HG02840 (cell line): ENCODE measurements at regions not wholly inside any gene's neighbourhood (a gene's known extent, or its start where the extent isn't known, plus 50 kb on each side); places are given as distances from the start of the nearest gene placed in this dataset.
"Not testable (repeated sequence)": the region's sequence is repeated elsewhere in the genome, so short reads cannot be mapped to it uniquely, and the experiment has no call there.

Experiments
- ATAC-seq: cut with Tn5 transposase; IDR thresholded peaks from one replicate; pipeline ENCODE4 v1.9.1; 2021; ENCODE audit warnings: mild to moderate bottlenecking, moderate library complexity, moderate number of reproducible peaks; ENCODE audit not compliant: unreplicated experiment, low FRiP score

DNA sequence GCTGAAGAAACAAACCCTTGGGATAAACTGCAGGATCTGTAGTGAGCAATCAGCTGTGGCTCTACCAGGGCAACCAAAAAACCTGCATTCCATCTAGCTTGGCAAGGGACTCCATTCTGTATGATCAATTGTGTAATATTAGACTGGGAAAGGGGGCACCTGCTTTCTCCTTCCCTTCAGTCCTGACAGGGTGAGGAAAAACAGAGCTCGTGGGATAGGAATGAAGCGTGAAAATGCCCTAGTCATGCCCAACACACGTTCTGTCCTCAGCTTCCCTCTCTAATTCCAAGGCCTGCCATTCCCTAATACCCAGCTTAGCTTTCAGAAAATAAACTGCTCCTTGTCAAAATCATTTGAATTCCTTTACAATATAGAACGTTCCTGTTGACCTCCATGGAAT, 442.3 kb downstream of the PLPP3 start:
- no peak for ATAC-seq

DNA sequence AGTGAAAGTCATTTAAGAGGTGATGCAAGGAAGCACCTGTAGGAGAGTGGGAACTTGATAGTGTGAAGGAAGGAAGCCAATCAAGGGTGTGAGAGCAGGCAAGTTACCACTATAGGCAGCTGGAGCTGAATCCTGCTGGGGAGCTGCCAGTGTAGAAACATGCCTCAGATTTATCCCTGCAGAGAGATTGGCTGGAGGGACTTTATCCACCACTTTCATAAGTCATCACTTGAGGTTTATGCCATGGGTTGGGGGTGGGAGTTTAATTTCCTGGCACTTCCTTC, 443.6 kb downstream of the PLPP3 start:
- no peak for ATAC-seq

DNA sequence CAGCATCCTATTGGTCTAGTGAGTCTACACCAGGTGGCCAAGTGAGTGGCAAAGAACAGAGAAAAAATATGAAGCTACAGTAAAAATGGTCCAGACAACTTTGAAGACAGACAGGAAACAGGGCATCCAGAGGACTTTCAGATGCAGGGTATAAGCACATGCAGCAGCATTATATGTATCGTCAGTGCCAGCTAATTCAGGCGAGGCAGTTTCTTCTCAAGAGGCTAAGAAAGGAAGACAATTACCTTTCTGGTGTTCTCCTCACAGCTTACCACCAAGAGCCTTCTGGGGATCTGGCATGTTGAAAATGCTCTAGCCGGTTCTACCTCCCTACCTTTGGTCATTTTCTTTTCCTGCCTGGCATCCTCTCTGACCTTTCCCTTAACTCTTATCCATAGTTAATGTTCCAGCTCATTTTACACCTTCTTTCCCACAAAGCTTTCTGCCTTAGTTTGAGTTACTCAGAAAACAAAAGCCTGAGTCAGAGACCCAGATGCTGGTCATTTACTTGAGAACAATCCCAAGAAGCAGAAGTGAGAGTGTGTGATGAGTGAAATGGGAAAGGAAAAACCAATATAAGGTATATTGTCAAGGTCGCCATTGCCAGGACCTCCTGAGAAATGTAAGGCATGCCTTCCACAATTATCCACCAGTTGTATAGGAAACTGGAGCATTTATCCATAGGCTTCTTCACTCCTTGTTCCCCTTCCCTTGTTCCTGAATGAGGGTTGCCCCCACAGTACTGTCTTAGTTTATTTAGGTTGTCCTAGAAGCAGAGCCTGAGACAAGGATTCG, 444.1 kb downstream of the PLPP3 start:
- no peak for ATAC-seq

DNA sequence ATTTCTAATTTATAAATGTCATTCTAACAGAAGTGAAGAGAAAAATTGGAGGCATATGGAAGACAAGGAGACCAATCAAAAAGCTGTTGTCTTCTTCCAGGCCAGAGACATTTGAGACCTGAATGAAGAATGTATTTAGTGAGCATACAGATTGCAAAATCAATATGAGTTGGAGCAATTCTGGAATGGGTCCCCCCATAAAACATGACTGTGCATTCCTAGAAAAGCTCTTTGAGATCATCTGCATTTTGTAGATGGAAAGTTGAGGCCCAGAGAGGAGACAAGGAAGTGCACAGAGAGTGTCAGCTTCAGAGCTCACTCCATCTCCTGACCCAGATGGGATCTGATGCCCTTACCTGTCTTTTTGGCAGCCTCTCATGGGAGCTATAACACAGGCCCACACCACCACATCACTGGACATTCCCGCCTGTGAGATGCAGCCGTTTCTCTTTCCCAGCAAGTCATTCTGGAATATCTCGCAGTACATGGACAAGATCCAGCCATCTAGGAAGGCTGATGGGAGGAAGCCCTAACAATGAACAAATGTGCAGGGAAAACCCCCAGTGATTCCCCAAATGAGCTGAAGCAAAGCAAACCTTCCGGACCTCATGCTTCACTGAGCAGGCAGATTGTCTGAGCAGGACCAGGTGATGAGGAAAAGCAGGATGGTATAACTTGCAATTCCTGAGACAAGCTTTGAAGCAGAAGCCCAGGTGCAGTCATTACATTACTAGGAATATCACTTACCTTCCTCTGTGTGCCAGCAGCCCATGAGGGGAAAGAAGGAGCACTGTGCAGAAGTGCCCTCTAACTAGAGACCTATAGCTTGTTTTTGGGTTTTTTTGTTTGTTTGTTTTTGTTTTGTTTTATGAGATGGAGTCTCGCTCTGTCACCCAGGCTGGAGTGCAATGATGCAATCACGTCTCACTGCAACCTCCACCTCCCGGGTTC, 445.6 kb downstream of the PLPP3 start:
- ATAC-seq = no peak

DNA sequence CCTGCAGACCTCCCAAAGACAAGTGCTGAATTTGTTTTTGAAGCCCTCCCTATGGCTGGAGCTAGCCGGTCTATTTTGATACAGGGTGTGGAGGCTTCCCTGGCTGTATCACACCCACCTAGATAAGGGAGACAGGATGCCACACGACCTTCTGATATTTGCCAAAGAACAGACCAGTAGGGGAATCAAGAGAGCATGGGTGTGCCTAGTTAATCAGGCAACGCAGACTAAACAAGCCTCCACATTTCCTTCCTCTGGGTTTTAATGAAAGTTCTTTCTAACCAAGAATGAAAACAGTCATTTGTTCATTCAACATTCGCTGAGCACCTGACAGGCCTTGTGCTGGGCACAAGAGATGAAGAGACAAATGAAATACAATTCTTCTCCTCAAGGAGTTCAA, 446.8 kb downstream of the PLPP3 start:
- ATAC-seq = no peak

DNA sequence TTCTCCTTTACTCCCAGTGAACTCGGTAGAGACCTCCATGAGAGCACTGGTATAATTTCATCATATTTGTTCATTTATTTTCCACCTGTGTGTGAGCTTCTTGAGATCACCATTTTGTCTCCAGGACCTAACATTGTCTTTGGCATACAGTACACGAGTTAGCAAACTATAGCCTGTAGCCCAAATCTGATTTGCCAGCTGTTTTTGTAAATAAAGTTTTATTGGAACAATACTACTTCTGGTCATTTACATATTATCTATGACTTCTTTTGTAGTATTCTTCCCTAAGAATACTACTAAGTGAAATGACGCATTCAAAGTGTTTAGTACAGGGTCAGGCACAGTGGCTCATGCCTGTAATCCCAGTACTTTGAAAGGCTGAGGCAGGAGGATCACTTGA, 449.5 kb downstream of the PLPP3 start:
- ATAC-seq = no peak

DNA sequence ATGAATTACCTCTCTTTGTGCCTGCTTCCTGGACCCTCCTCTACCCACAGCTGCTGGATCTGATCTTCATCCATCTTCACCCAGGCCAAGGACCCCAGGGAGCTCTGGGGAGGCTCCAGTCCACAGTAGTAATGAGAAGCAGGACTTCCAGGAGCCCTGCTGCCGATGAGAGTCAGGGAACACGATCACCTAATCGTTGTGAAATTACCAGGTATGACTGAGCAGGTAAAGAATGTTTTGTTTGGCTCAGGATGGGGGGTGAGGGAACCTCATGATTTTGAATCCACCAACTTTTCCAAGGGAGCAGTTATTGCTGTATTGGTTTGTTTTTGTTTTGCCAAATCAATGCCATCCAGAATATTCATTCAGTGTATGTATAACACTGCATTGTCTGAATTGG, 454.0 kb downstream of the PLPP3 start:
- no peak for ATAC-seq

DNA sequence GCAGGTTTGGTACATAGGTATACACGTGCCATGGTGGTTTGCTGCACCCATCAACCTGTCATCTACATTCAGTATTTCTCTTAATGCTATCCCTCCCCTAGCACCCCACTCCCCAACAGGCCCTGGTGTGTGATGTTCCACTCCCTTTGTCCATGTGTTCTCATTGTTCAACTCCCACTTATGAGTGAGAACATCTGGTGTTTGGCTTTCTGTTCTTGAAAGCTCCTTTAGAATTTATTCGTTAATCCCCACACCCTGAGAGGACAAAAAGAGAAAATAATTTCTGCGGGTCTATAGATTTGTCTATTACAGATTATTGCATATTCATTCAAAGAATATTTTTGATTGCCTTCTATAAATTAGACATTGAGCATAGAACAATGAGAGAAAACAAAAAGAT, 455.5 kb downstream of the PLPP3 start:
- ATAC-seq = no peak

DNA sequence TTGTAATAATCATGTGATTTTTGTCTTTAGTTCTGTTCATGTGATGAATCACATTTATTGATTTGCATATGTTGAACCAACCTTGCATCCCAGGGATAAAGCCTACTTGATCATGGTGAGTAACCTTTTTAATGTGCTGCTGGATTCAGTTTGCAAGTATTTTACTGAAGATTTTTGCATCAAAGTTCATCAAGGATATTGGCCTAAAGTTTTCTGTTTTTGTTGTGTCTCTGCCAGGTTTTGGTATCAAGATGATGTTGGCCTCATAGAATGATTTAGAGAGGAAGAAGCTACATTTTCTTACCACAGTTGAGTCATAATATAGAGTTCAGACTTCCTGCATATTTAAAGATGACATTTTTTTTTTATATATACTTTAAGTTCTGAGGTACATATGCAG, 455.9 kb downstream of the PLPP3 start:
- ATAC-seq = no peak

DNA sequence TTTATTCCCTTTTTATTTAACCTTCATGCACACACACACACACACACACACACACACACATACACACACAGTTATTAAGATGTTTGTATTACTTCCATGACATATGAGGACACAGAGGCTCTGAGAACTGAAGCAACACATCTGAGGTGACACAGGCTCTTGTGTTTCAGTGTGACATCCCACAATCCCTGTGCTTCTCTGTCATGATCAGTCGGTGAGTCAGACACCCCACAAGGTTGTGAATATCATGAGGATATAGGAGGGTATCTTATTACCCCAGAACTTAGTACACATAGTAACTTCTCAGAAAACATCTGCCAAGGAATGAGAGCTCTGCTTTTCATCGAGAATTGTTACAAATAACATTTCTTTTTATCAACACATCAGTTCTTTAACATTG, 459.3 kb downstream of the PLPP3 start:
- no peak for ATAC-seq

DNA sequence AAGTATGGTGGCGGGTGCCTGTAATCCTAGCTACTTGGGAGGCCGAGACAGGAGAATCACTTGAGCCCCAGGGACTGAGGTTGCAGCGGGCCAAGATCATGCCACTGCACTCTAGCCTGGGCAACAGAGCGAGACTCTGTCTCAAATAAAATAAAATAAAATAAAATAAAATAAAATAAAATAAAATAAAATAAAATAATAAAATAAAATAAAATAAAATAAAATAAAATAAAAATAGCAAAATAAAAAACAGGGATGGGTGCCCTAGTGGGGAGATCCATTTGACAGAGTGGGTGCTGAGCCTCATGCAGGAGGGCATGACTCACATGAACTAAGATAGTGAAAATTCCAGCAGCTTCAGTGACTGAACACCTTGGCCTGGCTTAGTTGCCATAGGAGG, 460.7 kb downstream of the PLPP3 start:
- not testable (repeated sequence) for ATAC-seq

DNA sequence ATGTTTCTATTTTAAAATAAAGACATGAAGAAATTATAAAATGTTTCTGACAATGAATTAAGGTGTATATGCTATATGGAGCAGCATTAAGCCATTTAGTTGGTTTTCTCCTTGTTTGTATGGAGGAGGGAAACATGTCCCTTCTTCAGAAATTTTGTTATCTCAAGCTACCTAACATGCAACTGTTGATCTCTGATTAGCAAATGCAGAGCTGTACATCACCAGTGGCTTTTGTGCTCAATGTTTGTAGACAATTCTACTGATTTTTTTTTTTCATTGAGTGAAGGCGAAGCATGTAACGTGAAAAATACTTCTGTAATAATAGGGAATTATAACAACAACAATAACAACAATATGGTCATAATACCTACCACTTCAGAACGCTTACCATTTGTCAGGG, 463.7 kb downstream of the PLPP3 start:
- ATAC-seq = no peak

DNA sequence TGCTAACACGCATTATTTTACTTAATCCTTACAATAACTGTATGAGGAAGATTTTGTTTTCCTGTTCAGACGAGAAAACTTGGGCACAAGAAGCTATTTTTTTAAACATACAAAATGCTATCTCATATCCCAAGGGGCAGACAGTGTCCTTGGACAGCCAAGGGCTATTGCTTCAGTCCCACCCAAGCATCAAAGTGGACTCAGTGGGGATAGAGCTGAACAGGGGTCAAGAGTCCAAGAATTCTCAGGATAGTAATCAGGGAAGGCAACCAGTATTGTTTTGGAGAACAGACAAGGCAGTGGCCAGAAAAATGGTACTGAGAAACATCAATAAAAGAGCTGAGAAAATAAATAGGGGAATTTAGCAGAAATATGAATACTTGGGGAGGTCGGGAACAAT, 465.7 kb downstream of the PLPP3 start:
- no peak for ATAC-seq

DNA sequence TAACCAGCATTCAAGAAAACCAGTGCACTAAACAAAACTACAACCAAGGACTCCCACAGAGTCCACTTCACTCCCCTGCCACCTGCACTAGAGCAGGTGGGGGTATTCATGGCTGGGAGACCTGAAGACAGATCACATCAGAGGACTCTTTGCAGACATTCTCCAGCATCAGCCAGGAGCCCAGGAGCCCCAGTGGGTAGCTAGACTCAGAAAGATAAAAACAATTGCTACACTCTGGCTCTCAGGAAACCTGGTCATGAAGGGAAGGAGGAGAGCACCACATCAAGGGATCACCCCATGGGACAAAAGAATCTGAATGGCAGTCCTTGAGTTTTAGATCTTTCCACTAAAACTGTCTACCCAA, 472.1 kb downstream of the PLPP3 start:
- ATAC-seq = no peak

DNA sequence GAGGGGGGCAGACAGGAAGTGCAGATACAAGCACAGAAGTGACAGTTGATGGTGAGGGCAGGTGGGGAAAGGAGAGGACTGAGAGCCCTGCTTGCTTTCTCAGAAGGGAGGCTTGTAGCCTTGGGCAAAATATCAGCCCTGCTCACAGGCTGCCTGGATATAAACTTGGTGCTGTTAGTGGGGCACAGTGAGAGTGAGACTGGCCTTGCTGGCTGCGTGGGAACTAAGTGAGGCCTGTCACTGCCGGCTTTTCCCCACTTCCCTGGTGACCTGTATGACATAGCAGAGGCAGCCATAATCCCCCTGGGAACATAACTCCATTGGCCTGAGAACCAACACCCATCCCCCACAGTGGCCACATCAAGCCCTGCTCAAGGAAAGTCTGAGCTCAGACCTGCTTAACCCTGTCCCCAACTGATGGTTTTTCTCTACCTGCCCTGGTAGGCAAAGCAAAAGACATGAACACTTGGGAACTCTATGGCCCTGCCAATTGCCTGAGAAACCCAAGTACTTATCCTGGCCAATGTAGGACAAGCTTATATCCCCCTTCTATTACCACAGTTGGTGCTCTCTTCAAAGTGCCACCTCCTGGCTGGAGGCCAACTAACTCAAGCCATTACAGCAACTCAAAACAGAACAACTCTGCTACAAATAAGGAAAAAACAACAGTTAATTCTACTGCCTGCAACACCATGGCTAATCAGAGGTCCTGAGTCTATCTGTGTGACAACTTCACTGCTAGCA, 472.7 kb downstream of the PLPP3 start:
- no peak for ATAC-seq

DNA sequence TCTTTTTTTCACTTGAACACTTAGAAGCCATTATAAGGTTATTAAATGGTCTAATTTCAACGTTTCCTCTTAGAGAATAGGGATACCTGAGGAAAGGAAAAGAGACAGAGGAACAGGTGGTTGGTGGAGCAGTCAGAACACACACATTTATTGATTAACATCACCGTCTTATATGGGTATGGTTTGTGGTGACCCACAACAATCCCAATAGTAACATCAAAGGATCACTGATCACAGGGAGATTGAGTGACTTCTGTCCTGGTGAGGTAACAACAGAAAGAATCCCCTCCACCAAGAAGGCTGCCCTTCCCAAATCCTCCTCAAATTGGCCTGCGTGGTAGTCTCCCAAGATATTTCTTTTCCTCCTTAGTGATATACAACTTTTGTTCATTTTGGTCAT, 474.0 kb downstream of the PLPP3 start:
- ATAC-seq = no peak

DNA sequence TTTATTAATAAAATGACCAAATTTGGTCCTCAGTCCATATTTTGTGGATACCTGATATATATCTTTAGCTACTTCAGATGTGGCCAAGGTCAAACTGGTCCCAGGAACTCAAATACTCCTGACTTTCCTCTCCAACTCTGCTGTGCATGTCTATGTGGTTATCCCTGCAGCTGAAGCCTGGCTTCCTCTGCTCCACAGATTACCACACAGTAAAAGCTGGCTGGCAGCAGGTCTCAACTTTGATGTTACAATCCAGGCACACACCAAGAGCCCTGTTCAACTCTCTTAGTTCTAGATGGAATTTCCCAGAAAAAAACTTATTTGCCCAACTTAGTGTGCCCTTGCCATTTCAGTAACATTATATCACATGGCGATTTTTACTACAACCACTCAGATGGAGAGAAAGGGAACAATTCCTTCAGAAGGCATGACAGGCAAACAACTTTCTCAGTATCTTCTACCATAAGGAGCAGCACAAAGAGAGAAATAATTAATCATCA, 479.5 kb downstream of the PLPP3 start:
- no peak for ATAC-seq

DNA sequence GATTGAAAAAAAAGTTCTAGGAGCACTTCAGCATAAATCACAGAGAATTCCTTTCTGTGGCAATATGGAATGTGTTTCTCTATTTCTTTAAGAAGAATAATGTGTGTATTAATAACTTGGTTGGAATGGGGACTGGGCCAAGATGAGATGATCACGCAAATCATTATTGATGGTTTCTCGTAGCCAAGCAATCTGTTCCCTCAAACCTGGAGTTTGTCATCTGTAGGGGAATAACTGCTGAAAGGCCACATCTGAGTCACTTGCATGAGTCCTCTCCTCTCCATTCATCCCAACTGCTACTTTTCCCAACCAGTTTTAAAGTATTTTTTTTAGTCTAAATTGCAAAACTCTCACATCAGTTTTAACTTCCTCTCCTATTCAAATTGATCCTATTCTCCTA, 480.4 kb downstream of the PLPP3 start:
- no peak for ATAC-seq

DNA sequence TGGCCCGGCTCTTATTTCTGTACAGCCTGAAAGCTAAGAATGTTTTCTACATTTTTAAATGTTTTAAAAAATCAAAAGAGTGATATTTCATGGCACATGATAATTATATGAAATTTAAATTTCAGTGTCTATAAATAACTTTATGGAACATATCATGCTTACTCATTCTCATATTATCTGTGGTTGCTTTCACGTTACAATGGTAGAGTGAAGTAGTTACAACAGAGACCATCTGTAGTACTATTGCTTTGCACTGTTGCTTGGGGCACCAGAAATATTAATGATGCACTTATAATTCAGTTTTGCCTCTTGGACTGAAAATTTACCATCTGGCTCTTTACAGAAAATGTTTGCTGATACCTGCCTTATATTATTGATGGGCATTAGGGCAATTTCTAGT, 481.6 kb downstream of the PLPP3 start:
- no peak for ATAC-seq

DNA sequence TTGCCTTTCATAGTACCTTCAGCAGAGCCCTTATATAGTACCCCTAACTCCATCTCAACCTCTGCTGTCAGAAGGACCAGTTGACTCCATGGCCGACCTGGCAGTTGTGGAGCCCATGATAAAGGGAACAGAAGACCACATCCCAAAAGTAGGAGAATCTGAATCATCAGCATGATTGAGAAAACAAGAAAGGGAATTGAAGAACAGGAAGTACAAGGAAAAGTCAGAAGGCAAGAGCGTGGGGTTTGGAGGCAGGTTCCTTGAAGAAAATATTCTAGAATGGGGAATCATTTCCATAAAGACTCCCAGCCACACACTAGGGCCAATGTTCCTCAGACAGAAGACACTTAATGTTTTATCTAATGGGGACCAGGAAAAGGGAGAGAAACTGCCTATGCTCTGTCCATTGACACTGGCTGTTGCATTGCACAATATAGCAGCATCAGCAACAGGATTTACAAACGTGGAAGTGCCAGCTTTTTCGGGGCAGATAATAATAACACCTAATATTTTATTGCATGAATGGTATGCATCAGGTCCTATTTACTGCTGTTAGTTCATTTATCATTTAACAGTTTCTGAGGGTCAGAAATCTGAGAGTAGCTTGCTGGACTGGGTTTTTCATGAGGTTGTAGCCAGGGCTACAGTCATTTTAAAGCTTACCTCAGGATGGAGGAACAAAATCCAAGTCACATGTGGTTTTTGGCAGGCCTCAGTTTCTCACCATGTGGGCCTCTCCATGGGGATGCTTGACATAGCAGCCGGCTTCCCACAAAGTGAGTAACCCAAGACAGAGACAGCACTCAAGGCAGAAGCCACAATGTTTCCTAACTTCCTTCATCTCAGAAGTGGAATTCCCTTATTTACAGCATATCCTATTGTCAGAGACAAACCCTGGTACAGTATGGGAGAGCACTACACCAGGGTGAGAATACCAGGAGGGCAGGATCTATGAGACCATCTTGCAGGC, 483.4 kb downstream of the PLPP3 start:
- no peak for ATAC-seq
